Testis (tissue), 2 donors: ENCODE measurements at regions not wholly inside any gene's neighbourhood (a gene's known extent, or its start where the extent isn't known, plus 50 kb on each side); places are given as distances from the start of the nearest gene placed in this dataset.

Experiments used
- POLR2A ChIP-seq: fragments of 450-650 bp; IDR thresholded peaks from one replicate; pipeline ENCODE4 v1.6.1; 2017; ENCODE audit warnings: antibody characterized with exemption, mild to moderate bottlenecking, moderate library complexity
- TF ChIP-seq, protein P1 (sequence below), 3 experiments: fragments of 450-650 bp in 2 of 3; fragments of 200-600 bp in 1 of 3; sonication (generic) in 1 of 3; IDR thresholded peaks; one replicate each; pipeline ENCODE4 v1.5.1; 2016 to 2019; ENCODE audit warnings: antibody characterized with exemption in 3 of 3, mild to moderate bottlenecking in 2 of 3, moderate library complexity in 1 of 3

GRCh38 chr2:160555420-160556071 lies 61.9 kb upstream of the RBMS1 start:
- TF ChIP-seq, protein P1, sequence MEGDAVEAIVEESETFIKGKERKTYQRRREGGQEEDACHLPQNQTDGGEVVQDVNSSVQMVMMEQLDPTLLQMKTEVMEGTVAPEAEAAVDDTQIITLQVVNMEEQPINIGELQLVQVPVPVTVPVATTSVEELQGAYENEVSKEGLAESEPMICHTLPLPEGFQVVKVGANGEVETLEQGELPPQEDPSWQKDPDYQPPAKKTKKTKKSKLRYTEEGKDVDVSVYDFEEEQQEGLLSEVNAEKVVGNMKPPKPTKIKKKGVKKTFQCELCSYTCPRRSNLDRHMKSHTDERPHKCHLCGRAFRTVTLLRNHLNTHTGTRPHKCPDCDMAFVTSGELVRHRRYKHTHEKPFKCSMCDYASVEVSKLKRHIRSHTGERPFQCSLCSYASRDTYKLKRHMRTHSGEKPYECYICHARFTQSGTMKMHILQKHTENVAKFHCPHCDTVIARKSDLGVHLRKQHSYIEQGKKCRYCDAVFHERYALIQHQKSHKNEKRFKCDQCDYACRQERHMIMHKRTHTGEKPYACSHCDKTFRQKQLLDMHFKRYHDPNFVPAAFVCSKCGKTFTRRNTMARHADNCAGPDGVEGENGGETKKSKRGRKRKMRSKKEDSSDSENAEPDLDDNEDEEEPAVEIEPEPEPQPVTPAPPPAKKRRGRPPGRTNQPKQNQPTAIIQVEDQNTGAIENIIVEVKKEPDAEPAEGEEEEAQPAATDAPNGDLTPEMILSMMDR (IDR thresholded peaks at IDR 0.05) = no peak
- no peak for TF ChIP-seq POLR2A
